Neural cell (in vitro differentiated cells): ENCODE measurements at regions not wholly inside any gene's neighbourhood (a gene's known extent, or its start where the extent isn't known, plus 50 kb on each side); places are given as distances from the start of the nearest gene placed in this dataset.

Source experiments
- H2AFZ ChIP-seq: fragments of 200-600, 300-800 bp; sonication (generic), shearing (Covaris generic); 2 replicates; pipeline ENCODE4 v1.6.0; 2014; ENCODE audit warnings: low read depth, mild to moderate bottlenecking, antibody characterized with exemption, low read length, moderate library complexity
- H3F3A ChIP-seq: fragments of 200-600 bp; shearing (Covaris generic); 2 replicates; pipeline ENCODE4 v1.6.1; 2016; ENCODE audit warnings: mild to moderate bottlenecking, moderate library complexity, mixed read lengths, antibody characterized with exemption, low read length; ENCODE audit not compliant: insufficient read depth, poor library complexity, severe bottlenecking
- H3K27ac ChIP-seq: fragments of 200-600, 300-800 bp; sonication (generic), shearing (Covaris generic); 2 replicates; pipeline ENCODE4 v1.5.1; 2014; ENCODE audit warnings: mild to moderate bottlenecking, low read length, moderate library complexity
- H3K27me3 ChIP-seq: fragments of 300-800, 200-600 bp; sonication (generic), shearing (Covaris generic); 2 replicates; pipeline ENCODE4 v1.6.0; 2014; ENCODE audit warnings: mild to moderate bottlenecking, low read depth, low read length, moderate library complexity; ENCODE audit not compliant: insufficient read depth
- H3K36me3 ChIP-seq: fragments of 300-800, 200-600 bp; sonication (generic), shearing (Covaris generic); 2 replicates; pipeline ENCODE4 v1.5.1; 2014; ENCODE audit warnings: mild to moderate bottlenecking, antibody characterized with exemption, low read length, moderate library complexity; ENCODE audit not compliant: insufficient read depth
- H3K4me2 ChIP-seq: fragments of 300-800, 200-600 bp; sonication (generic), shearing (Covaris generic); 2 replicates; pipeline ENCODE4 v1.6.0; 2014; ENCODE audit warnings: mild to moderate bottlenecking, low read length
- H3K4me3 ChIP-seq: fragments of 300-800, 200-600 bp; sonication (generic), shearing (Covaris generic); 2 replicates; pipeline ENCODE4 v1.5.1; 2014; ENCODE audit warnings: mild to moderate bottlenecking, low read length, moderate library complexity
- H3K79me2 ChIP-seq: fragments of 200-600 bp; shearing (Covaris generic); replicated peaks from 2 replicates; pipeline ENCODE4 v1.6.0; 2014; ENCODE audit warnings: mild to moderate bottlenecking, low read length, moderate library complexity; ENCODE audit not compliant: insufficient read depth
- H3K9ac ChIP-seq: fragments of 300-800, 200-600 bp; sonication (generic), shearing (Covaris generic); 2 replicates; pipeline ENCODE4 v1.6.1; 2016; ENCODE audit warnings: mild to moderate bottlenecking, low read length, mixed read lengths
- H3K9me2 ChIP-seq: fragments of 200-600 bp; shearing (Covaris generic); 2 replicates; pipeline ENCODE4 v1.6.1; 2016; ENCODE audit warnings: mild to moderate bottlenecking, low read length, mixed read lengths; ENCODE audit not compliant: insufficient read depth
- H3K9me3 ChIP-seq: fragments of 200-600, 300-800 bp; sonication (generic), shearing (Covaris generic); 2 replicates; pipeline ENCODE4 v1.6.1; 2016; ENCODE audit warnings: mild to moderate bottlenecking, mixed run types, low read length, moderate library complexity, mixed read lengths
- H4K20me1 ChIP-seq: fragments of 200-600 bp; shearing (Covaris generic); 2 replicates; pipeline ENCODE4 v1.6.1; 2016; ENCODE audit warnings: mild to moderate bottlenecking, mixed run types; ENCODE audit not compliant: insufficient read depth
- EP300 ChIP-seq: fragments of 450-650 bp; conservative IDR thresholded peaks from 2 replicates; pipeline ENCODE4 v1.6.1; 2014; ENCODE audit warnings: antibody characterized with exemption, mild to moderate bottlenecking, moderate library complexity; ENCODE audit not compliant: poor library complexity, severe bottlenecking
- EZH2 ChIP-seq: fragments of 200-600, 300-800 bp; shearing (Covaris generic), sonication (generic); IDR thresholded peaks from 2 replicates; pipeline ENCODE4 v1.6.1; 2014; ENCODE audit warnings: antibody characterized with exemption, low read length, borderline replicate concordance, mild to moderate bottlenecking; ENCODE audit not compliant: insufficient read depth, poor library complexity, severe bottlenecking
- MXI1 ChIP-seq: fragments of 450-650 bp; conservative IDR thresholded peaks from 2 replicates; pipeline ENCODE4 v1.6.1; 2014; ENCODE audit warnings: antibody characterized with exemption, mild to moderate bottlenecking; ENCODE audit not compliant: poor library complexity, severe bottlenecking
- POLR2AphosphoS5 ChIP-seq: IDR thresholded peaks from 2 replicates; pipeline ENCODE4 v1.6.1; 2012
- RAD21 ChIP-seq: fragments of 450-650 bp; conservative IDR thresholded peaks from 2 replicates; pipeline ENCODE4 v1.6.1; 2014; ENCODE audit warnings: antibody characterized with exemption, mild to moderate bottlenecking, moderate library complexity
- SMC3 ChIP-seq: fragments of 450-650 bp; conservative IDR thresholded peaks from 2 replicates; pipeline ENCODE4 v1.6.1; 2014; ENCODE audit warnings: antibody characterized with exemption, mild to moderate bottlenecking, moderate library complexity; ENCODE audit not compliant: poor library complexity
- TAF1 ChIP-seq: IDR thresholded peaks from 2 replicates; pipeline ENCODE4 v1.6.1; 2012; ENCODE audit warnings: low read depth
- TF ChIP-seq, protein P1 (sequence below): IDR thresholded peaks from 2 replicates; pipeline ENCODE4 v1.6.1; 2012; ENCODE audit warnings: borderline replicate concordance
- TF ChIP-seq, protein P2 (sequence below): fragments of 450-650 bp; IDR thresholded peaks from 2 replicates; pipeline ENCODE4 v1.5.1; 2014; ENCODE audit warnings: antibody characterized with exemption, mild to moderate bottlenecking, moderate library complexity; ENCODE audit not compliant: poor library complexity, severe bottlenecking

DNA sequence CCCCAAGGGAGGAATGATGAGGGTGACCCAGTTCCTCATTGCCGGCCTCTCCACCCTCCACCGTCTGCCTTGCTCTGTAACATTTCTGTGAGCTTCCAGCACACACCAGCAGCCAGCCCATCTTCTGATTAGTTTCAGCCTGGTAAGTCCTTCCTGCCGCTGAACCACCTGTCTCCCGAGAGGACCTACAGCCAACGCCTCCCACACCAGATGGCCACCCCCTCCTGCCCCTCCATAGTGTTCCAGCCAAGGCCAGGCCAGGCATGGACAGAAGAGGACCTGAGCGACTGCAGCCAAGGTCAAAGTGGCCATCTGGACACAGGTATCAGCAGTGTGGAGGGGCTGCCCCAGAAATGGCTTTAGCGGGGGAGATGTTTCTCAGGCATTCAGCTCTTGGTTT lies 170.7 kb upstream of the CTBP2 start:
- Histone ChIP-seq H3K9ac (no peak overlapping the region), H3K9me2 (no peaks in the 10 kb centered on the region), H3K4me3 (no peak overlapping the region), H3K9me3 (no peaks in the 10 kb centered on the region), H3K4me2 (no peak overlapping the region), H3K27ac (no peak overlapping the region), H3K27me3 (no peaks in the 10 kb centered on the region), H2AFZ (no peak overlapping the region), H3K79me2 (no peaks in the 10 kb centered on the region), H3K36me3 (no peaks in the 10 kb centered on the region), H4K20me1 (no peaks in the 10 kb centered on the region), H3F3A (no peaks in the 10 kb centered on the region)
- TF ChIP-seq, protein P1, sequence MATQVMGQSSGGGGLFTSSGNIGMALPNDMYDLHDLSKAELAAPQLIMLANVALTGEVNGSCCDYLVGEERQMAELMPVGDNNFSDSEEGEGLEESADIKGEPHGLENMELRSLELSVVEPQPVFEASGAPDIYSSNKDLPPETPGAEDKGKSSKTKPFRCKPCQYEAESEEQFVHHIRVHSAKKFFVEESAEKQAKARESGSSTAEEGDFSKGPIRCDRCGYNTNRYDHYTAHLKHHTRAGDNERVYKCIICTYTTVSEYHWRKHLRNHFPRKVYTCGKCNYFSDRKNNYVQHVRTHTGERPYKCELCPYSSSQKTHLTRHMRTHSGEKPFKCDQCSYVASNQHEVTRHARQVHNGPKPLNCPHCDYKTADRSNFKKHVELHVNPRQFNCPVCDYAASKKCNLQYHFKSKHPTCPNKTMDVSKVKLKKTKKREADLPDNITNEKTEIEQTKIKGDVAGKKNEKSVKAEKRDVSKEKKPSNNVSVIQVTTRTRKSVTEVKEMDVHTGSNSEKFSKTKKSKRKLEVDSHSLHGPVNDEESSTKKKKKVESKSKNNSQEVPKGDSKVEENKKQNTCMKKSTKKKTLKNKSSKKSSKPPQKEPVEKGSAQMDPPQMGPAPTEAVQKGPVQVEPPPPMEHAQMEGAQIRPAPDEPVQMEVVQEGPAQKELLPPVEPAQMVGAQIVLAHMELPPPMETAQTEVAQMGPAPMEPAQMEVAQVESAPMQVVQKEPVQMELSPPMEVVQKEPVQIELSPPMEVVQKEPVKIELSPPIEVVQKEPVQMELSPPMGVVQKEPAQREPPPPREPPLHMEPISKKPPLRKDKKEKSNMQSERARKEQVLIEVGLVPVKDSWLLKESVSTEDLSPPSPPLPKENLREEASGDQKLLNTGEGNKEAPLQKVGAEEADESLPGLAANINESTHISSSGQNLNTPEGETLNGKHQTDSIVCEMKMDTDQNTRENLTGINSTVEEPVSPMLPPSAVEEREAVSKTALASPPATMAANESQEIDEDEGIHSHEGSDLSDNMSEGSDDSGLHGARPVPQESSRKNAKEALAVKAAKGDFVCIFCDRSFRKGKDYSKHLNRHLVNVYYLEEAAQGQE, result no peak
- TF ChIP-seq EZH2, result no peak

DNA sequence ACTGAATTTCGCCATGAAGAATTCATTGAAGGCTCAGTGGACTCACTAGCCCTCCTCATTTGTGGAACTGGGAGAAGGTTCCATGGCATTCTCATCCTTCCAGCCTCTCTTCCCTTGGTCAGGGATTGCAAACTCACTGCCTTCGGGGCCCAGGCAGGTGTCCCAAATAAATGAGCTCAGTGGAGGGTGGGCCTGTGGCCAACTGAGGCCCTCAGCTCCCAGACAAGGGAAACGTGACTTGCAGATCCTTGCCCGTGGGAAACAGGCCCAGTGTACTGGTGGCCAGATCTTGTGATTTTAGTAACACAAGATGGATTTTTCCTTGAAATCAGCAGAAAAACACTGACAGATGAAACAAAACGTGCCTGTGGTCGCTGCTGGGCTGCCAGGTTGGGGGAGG lies 168.7 kb upstream of the CTBP2 start:
- no peak overlapping the region for H2AFZ ChIP-seq
- H3F3A ChIP-seq, result no peaks in the 10 kb centered on the region
- H3K9ac ChIP-seq, result no peak overlapping the region
- no peak overlapping the region for H3K27ac ChIP-seq
- H4K20me1 ChIP-seq, result no peaks in the 10 kb centered on the region
- no peaks in the 10 kb centered on the region for H3K36me3 ChIP-seq
- no peak overlapping the region for H3K4me2 ChIP-seq
- no peak overlapping the region for H3K4me3 ChIP-seq
- no peaks in the 10 kb centered on the region for H3K9me2 ChIP-seq
- H3K27me3 ChIP-seq, result no peaks in the 10 kb centered on the region
- TF ChIP-seq, protein P2, sequence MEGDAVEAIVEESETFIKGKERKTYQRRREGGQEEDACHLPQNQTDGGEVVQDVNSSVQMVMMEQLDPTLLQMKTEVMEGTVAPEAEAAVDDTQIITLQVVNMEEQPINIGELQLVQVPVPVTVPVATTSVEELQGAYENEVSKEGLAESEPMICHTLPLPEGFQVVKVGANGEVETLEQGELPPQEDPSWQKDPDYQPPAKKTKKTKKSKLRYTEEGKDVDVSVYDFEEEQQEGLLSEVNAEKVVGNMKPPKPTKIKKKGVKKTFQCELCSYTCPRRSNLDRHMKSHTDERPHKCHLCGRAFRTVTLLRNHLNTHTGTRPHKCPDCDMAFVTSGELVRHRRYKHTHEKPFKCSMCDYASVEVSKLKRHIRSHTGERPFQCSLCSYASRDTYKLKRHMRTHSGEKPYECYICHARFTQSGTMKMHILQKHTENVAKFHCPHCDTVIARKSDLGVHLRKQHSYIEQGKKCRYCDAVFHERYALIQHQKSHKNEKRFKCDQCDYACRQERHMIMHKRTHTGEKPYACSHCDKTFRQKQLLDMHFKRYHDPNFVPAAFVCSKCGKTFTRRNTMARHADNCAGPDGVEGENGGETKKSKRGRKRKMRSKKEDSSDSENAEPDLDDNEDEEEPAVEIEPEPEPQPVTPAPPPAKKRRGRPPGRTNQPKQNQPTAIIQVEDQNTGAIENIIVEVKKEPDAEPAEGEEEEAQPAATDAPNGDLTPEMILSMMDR, result no peak
- TF ChIP-seq TAF1, result no peak
- no peak for TF ChIP-seq EZH2
- no peak for TF ChIP-seq RAD21
- TF ChIP-seq, protein P1, result no peak
- TF ChIP-seq SMC3, result no peak
- TF ChIP-seq MXI1, result no peak
- TF ChIP-seq POLR2AphosphoS5, result no peak
- TF ChIP-seq EP300, result no peak
- no peaks in the 10 kb centered on the region for H3K9me3 ChIP-seq
- H3K79me2 ChIP-seq, result no peaks in the 10 kb centered on the region
